NCI-H2171 (cell line): ENCODE measurements at regions not wholly inside any gene's neighbourhood (a gene's known extent, or its start where the extent isn't known, plus 50 kb on each side); places are given as distances from the start of the nearest gene placed in this dataset.

ENCODE experiments used
- DNase-seq: peaks from one replicate; lab custom pipeline; 2025; lab: John Stamatoyannopoulos, UW

DNA sequence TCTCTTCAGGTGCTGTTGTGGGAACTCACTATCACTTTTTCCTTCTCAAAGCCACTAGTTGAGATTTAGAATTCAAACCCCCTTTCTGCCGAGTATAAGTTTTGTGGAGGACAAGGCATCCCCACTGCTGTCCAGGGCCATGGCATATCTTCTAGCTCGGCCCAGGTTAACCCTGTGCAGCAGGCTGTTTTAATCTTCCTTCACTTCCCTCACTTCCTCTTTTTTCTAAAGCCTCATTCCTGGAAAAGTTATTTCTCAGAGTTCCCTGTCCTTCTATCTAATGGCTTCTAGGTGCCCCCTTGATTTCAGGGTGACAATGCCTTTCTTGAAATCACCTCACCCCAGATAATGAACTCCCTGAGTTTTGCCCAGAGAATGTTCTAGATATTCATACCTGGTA, 222.3 kb downstream of the SNX10 start:
- no peak for DNase-seq

DNA sequence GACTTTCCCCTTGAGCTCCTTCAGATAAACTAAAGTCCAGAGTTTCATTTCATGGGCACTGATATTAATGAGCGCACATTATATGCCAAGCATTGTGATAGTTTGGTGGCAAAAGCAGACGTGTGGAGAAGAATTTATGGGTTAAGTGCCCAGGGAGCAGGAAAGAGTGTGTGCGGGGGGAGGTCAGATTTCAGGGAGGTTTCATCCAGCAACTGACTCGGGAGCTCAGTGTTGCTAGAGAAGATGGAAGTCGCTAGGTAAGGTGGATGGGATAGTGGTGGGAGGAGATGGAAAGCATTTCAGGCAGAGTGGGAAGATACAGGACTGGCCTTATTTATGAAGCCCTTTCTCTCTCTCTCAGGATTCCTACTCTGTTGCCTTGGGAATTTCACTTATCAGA, 223.0 kb downstream of the SNX10 start:
- DNase-seq: no peak

DNA sequence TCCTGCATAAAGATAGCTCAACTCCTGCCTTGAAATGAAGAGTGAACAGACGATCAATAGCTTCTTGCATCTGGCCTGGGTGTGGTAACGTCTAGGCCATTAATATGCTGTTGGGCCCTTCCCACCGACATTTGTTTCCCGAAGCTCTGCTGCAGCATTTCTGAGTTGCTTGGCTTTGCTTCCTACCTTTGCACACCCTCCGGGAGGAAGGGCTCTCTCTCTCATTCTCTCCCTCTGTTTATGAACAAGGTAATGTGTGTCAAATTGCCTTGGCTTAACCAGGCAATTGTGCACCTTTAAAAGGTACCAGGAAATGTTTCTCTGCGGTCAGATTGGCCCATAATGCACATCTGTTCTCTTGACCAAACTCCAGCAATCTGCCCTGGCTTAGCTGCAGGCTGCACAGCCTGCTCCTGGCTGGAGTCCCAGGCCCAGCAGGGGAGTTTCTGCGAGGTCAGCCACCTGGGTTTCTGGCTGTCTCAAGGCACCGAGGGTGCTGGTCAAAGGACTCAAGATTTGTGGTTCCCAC, 223.7 kb downstream of the SNX10 start:
- no peak for DNase-seq

DNA sequence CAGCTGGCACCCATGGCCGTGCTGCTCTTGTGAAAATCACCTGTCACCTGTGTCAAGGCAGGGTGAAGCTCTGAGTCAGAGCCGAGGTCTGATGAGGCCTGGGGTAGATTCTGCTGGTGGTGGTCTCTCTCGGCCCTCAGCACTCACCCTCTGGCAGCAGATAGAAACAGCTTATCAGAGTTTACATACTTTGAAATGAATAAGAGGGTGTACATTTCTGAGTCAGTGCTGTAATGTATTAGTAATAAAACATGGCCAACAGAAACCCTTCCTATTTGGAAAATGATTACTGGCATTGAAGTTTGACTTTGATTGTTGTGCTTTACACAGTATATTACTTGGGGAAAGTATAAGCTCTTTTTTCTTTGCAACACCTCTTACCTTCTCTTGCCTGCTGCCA, 228.8 kb downstream of the SNX10 start:
- no peak for DNase-seq

DNA sequence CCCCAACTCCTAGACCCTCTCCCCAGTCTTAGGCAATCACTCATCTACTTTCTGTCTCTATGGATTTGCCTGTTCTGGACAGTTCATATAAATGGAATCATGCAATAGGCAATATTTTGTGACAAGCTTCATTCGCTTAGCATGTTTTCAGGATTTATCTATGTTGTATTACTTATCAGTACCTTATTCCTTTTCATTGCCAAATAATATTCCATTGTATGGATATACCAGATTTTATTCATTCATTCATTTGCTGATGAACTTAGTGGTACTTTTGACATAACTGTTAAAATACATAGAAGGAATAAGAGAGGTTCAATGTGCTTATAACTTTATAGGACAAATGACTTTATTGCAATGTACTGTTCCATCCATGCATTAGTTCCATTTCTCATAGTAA, 231.0 kb downstream of the SNX10 start:
- no peak for DNase-seq

DNA sequence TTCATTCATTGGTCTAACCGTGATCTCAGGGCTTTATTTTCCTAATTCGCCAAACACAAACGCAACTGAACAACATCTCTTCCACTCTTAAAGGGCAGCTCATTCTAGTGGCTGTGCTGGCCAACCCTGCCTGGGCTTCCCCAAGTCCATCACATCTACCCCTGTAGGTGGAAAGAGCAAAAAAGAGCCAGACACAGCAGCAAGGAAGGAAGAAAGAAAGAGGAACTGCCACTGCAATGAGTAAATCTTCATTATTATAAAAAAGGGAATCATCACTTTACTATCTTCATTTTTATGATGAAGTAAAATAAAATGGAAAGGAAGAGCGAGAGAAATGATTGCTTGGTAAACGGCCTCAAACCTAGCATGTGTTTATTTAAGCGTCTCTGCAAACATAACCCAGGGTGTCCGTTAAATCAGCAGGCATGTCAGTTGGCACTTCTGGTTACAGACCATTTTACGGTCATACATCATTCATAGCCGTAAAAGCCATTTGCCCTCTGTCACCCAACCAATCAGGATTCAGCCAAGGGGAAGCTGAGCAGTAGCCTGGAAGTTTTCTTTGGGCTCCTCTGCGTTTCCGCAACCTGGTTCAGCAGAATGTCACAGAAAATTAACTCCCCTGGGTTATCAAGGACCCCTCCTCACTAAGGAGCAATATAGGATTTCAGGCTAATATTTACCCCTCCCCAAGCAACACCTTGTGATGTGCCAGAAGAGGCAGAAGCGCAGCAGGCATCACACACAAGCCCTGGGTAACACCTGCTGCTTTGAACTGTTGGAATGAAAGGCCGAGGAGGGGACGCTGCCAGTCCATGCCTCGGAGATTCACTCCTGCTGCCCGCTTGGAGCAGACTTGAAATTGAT, 234.0 kb downstream of the SNX10 start:
- no peak for DNase-seq

DNA sequence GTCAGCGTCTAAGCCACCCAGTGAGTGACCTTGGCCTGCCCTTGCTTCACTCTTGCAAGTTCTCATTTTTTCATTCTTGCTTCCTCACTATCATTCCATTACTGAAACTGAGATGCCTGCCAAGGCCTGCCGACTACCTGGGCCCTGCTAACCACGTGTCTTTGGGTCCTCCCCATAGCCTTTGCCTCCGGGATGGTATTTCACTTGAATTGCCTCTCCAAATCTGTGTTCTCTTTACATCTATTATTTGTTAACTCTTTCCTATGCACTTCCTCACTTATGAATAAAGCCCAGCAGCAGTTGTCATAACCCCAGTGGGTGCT, 234.6 kb downstream of the SNX10 start:
- no peak for DNase-seq

DNA sequence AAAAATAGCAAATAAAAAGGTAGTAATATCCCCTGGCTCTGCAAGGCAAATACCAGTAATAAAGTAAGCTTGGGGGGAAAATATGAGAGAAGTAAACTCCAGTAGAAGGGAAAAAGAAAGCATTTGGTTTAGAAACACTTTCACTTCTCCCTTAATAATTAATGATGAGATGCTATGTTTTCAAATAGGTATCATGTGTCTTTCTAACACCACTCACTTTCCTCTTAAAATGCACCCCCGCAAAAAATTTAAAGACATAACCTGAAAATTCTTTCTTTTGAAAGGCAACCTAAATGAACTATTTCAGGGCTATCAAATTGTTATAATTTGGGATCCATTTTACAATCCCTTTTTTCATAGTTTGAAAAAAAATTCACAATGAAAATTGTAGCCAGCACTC, 240.3 kb downstream of the SNX10 start:
- no peak for DNase-seq

DNA sequence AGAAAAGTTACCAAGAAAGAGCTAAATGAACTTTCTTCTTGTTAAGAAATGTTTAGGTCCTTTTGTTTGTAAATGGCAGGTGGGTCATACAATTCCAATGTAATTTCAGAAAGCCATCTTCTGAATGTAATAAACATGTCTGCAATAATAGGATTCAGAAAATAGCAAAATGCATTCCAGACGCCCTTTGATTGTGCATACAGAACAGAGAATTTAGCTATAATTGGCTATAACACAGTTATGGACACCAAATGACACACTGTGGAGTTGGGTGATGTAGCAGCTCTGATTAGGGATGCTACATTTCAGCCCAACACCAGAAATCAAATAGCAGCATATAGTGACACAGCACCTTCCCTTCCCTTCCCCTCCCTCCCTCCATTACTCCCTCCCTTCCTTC, 240.8 kb downstream of the SNX10 start:
- DNase-seq: no peak

DNA sequence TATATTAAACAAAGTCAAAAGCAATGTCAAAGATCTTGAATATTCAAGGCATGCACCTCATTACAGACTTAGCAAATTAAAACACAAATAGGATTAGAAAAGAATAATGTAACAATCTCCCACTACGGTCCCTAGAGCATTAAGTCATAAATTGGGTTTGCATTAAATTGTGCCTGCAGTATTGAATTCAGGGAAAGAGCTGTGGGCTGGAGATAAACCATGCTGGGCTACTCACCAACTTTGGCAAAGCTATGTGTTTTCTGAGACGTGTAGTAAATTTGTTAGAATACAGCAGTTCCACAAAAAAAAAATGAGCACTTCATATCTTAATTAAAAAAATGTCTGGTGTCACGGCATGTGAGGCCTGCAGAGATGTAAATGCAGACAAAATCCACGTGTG, 241.6 kb downstream of the SNX10 start:
- no peak for DNase-seq

DNA sequence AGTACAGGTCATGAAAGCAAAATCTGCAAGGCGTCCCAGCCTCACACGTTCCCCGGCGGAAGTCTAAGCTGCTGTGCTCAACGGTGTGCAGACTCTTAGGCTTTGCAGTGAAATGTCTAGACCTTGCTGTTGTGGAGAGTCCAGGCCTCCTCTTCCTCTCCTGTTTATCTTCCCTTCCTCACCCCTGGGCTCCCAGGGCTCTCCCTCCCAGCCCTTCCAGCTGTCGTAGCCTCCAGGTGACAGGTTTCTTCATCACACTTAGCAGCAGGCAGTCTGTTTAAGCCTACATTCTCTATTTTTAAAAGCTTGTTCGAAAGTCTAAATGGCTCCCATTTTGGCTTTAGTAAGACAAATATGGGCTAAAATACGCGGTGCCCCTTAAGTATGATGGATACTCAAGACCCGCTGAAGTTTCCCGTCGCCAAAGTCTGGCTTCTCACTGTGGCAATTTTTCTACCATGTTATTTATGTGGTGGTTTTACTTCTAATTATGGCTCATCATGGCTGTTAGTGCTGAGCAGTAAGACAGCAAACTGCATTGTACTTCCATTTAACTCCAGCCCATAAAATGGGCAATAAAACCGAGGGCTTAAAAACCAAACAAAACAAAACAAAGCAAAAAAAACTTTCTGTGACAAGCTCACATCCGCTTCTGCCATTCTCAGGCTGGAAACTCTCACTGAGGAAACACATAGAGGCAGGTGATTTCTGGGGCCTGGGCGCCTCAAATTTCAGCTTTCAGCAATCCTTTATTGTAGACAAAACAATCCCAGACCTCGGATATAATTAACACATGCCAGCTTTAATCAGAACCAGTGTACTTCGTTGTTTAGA, 243.2 kb downstream of the SNX10 start:
- DNase-seq: no peak

DNA sequence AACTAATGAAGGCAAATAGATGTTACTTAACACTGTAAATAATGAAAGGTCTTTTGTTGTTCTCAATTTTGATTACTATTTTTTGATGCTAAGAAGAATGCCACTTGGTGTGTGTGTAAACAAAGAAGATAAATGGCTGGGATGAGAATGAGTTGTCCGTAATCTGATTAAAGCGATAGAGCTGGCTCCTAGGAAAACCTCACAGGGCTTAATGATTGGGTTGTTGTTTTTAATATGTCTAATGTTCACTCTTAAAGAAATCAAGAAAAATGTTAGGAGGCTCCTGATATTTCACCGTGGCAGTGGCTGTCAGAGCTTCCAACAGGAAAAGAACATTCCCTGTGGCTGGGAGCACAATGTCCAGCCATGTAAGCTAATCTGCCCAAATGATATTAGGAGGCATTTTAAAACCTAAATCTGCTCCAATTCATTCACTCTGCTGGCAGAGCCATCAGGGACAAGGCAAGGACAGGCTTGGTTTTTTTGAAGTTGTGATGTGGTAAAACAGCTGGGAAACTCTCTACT, 243.9 kb downstream of the SNX10 start:
- DNase-seq: no peak

DNA sequence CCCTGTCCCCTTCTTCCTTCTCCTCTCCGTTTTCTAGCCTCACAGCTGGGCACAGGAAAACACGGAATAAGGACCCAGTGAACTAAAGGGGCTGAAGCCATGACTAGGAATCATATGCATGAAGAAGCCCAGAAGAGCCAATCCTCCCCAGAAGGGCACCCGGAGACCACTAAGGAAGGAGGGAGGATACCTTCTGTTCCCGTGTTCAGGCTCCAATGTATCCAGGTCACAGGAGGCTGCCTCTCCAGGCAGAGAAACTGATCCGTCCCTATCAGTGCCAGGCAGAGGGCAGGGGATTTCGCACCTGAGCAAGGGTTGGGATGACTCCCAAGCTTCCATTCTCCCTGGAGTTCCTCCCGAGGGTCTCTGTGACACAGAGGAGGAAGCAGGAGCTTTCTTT, 246.6 kb downstream of the SNX10 start:
- DNase-seq: no peak

DNA sequence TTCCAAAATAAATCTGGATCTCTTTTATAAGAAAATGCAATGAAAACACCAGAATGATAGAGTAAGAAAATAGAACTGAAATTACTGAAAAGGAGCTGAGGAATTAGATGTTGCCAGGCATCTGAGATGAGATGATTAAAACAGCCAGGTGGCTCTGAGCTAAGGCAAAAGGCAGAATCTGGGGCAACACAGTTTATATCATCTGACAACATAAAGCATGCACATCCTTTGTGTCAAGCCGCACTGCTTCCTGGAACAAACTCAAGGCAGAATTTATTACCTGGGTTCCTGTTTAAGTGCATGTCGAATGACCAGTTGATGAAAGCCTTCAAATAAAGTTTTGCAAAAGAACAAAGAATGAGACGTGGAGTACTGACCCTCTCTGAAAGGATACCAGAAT, 247.0 kb downstream of the SNX10 start:
- DNase-seq: no peak

DNA sequence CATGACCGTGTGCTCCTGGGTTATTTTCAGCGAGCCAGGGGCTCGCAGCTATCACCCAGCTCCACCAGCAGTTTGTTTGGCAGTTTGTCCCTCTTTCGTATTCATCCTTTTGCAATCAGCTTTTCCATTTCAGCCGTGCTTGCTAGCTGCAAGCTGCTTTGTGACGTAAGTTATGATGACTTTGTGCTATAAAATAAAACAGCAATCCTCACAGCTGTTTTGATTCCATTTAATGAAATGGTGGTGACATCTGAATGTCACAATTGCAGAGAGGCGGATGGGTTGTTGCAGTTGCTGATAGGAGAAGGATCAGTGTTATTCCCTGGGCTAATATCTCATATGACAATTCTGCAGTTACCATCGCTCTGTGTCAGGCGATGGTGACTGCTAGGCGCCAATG, 251.7 kb downstream of the SNX10 start:
- DNase-seq: no peak

DNA sequence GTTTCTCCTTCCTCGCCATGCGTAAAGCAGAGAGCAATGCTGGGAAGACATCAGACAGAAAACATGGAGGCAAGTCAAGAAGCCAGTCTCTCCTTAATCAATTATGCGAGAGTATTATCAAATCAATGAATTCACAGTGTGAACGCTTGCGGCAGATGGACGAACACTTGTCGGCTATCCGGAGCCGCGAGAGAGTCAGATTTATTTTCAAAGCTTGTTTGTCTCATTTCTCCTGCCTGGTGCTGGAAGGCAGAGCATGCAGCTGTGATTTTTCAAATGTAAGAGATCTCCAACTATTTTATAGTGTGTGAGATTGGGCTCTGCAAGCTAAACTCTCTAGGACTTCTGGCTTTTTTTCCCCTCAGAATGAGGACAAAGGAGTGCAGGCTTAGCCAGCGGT, 252.3 kb downstream of the SNX10 start:
- DNase-seq: no peak

DNA sequence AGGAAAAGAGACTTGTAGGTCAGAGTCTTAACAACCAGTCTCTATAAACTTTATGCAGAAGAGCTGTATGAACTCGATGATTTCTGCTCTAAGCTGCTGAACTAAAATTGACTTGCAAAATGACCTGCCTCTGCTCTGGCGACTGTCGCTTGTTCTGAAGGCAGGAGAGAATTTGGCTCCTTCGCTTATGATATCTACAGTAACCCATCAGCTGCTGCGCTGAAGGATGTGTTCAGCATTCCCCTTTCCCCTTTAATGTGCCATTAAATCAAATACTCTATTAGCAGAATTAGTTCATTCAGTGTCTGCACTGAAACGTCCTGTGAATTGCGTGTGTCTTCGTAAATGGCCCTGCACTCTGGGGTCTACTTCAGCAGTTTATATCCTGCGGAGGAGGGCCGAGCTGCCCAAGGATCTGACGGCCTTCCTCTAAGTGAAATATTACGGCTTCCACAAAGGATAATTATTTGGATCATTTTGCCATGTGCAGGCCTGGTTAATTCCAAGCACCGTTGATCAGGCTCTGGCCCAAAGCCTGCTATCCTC, 254.9 kb downstream of the SNX10 start:
- no peak for DNase-seq

DNA sequence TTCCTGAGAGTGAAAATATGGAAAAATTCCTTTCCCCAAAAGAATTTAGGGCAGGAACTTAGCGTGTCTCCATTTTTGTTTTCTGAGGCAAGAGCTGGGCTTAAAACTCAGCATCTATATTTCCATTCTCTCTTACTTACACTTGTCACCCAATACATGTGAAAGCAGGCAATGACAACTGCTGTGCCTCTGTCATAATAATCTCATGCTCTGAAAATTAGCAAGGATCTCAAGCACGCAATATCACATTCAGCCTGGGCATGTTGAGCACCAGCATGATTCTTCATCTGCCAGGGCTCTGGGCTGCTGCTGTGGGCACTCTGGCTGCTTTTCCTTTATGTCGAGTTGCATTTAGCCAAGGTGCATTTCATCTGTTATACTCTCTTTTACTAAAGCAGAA, 255.5 kb downstream of the SNX10 start:
- no peak for DNase-seq

DNA sequence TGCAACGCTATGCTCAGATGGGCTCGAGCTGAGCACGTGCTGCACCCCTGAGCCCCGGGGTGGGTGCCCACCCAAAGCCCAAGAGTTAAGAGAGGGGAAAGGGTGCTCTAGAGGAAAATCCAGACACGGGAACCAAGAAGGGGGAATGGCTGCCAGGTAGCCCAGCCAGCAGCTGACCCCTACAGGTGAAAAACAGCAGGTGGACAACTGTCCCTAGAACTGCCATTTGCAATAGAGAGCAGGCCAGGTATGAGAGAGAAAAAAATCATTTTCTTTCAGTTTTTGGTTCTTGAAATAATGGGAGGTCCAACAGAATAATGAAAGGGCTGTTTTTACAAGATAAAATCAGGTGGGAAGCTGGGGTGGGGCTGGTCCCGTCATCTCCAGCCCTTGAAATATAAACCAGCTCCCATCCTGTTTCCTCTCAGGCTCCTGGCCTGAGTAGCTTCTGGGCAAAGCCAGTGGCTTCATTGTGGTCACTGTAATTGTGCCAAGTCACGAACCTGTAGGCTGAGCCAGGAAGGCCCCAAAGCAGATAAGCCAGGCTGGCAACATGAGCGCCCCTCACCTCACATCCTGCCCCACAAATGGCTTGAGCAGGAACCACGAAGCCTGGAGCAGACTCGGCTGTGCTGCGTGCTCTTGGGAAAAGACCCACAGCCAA, 257.8 kb downstream of the SNX10 start:
- DNase-seq: no peak

DNA sequence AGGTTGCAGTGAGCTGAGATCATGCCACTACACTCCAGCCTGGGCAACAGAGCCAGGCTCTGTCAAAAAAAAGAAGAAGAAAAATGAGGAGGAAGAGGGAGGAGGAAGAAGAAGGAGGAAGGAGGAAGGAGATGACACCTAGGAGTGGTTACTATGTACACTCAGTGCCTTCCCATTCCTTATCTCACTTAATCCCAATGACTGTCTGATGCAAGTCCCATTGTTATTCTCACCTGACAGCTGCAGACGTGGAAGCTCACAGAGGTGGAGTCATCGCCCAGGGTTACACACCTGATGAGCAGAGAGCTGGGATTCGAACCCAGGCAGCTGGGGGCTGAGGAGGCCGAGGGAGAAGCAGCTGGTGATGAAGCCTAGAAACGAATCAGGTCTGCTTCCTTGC, 258.8 kb downstream of the SNX10 start:
- no peak for DNase-seq

DNA sequence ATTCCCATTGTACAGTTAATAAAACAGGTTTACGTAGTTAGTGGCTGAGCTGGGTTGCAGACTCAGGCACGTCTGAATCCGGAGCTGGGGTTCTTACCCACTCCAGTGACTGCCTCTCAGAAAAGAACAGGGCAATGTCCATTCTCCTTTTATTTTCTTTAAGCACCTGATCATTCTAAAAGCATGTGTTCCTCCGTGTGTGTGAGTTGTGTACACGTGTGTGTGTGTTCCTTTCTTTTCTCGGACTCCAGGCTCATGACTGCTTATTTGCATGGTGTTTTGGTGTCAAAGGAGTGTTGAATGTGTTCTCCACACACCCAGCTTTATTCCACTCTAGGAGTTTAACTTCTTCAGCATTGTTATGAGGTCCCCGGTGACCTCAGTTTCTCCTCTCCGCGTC, 260.1 kb downstream of the SNX10 start:
- DNase-seq: no peak

DNA sequence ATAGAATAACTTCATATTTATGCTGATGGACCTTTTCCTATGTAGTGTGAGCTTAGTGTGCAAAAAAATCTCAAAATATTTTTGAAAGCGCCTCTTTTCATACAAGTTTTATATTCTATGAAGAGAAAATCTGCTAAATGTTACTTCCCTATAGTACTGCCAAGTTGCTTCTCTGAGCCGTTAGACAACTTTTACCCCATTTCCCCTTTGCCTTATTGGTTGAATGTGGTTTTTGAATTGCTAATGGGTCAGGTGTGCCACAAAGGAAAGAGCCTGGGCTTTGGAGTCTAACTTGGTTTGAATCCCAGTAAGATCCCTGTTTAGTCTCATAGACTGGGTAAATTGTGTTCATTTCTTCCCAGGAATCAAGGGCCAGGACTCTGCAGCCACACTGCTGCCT, 261.5 kb downstream of the SNX10 start:
- no peak for DNase-seq
